GM19452 (cell line): ENCODE measurements at regions not wholly inside any gene's neighbourhood (a gene's known extent, or its start where the extent isn't known, plus 50 kb on each side); places are given as distances from the start of the nearest gene placed in this dataset.
"Not testable (repeated sequence)": the region's sequence is repeated elsewhere in the genome, so short reads cannot be mapped to it uniquely, and the experiment has no call there.

Experiments used
- ATAC-seq: cut with Tn5 transposase; IDR thresholded peaks from one replicate; pipeline ENCODE4 v1.9.1; 2021; ENCODE audit not compliant: unreplicated experiment

DNA sequence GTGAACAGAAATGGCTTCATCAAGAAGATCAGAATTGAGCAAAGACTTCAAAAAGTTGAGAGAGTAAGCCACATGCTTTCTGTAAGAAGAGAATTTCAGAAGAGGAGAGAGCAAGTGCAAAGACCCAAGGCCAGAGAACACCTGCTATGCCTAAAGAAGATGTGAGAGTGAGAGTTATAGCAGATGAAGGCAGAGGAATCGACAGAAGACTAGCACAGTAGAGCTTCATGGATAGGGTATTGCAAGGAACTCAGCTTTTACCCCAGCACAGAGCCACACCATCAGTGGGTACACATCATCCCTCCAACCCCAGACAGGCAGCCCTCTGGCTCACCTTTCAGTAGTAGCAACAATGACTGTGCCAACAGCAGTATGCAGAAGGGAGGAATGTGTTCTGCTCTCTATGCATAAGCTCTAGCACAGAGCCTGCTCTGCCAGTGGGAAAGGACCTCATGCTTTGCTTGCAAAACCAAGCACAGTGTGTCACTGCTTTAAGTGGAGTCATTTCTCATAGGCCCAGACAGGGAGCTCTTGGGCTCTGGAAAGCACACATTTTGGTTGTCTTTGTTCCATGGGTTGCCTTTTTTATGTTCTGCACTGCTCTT is 318.6 kb downstream of the NAF1 start:
- ATAC-seq: no peak

DNA sequence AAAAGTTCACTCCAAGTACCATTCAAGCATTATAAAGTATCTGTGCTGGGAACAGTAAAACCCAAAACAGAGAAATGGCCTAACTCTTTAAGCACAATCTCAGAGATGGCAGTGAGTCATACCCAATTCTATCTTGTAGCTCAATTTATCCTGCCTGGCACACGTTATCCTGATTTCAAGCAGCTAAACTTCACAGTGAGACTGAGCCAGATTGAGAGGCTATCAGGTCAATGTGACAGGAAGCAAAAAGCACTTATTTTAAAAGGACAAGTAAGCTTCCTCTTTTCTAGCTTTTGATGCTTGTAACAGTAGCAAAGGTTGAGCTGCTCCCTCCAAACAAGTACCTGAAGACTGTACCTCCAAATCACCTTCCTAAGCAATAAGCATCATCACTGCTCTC is 324.9 kb downstream of the NAF1 start:
- no peak for ATAC-seq

DNA sequence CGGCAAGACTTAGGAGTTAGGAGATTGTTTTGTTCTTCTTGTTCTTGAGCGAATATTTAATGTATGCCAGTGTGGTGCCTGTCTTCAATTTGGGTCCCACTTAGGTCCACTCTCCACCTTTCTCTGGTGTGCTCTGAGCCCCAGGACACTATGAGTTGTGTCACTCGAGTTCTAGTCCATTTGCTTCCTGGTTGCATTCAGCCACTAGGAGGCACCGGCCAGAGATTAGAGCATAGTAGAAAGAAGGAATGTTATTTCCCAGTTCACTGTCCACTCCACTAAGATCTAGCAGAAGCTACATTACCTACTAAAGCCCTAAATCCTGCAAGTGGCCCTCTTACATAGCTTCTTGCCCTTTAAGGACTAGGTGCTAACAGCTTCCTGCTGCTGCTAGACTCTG is 326.9 kb downstream of the NAF1 start:
- no peak for ATAC-seq

DNA sequence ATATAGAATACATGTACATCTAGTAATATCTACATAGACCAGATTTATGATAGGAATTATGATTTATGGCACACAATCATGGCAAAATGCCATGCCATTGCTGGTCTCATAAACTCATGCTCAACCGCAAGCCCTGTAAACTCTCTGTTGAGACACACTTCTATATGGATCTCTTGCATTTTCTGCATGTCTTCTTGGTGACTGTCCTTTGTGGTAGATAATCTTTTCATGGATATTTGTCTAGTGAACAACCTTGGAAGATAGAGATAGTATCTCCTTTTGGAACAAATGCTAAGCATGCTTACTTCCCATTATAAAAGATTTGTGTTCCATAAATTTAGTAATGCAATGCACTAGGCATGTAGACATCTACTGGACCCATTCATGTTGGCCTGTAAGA is 328.0 kb downstream of the NAF1 start:
- ATAC-seq: no peak

DNA sequence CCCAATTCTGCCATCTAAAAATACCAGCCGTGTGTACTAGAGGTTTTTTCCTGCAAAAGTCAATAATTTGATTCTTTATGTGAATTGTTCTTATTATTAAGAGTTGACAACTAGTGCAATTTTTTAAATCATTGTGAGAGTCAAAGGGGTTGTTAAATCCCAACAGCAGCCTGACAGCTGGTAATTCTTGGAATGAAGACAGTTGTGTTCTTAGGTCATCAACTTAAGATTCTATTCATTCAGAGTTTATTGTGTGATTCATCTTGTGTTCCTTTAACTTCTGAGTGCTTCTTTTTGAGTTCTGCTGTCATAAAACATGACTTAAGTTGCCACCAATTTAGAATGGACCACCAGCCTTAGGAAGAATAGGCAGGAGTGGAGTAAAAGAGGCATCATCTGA is 329.0 kb downstream of the NAF1 start:
- no peak for ATAC-seq

DNA sequence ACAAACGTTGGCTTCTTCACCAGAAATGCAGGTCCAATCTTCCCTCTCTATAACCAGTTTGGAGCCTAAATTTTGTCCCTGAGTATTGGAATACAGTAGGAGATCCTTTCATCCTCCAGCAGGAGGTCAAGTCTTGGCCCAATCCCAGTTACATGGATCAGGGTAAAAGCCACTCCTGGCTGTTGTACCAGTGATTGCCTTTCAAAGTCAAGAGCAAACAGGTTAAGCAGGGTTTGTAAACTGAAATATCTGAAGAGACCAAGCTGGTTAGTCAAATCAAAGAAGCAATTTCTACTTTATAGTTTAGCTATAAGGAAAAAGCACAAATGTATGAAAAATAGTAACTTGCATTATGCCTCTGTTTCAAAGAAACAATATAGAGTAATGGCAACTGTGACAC is 329.4 kb downstream of the NAF1 start:
- no peak for ATAC-seq

DNA sequence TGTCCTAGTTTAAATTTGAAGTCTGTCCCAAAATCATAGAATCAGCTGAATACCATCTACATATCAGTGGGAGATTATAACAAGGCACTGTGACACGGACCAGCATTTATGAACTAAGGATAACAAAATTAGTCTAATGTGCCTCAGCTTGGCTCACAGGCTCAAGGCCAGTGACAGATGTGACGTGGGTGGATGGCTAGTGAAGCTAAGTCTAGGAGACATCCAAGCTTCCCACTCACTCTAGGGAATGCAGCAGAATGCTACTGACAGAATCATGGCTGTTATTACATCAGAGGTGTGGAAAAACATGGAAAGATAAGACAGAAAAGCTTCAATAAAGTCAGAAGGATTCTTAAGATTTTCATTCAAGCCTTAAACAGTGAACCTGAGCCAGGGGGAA is 329.9 kb downstream of the NAF1 start:
- ATAC-seq: no peak

DNA sequence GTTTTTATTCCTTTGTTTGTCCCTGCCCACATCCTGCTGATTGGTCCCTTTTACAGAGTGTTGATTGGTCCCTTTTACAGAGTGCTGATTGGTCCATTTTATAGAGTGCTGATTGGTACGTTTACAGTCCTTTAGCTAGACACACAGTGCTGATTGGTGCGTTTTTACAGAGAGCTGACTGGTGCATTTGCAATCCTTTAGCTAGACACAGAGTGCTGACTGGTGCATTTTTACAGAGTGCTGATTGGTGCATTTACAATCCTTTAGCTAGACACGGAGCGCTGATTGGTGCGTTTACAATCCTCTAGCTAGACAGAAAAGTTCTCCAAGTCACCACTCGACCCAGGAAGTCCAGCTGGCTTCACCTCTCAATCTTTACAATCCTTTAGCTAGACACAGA is 330.4 kb downstream of the NAF1 start:
- ATAC-seq: not testable (repeated sequence)

DNA sequence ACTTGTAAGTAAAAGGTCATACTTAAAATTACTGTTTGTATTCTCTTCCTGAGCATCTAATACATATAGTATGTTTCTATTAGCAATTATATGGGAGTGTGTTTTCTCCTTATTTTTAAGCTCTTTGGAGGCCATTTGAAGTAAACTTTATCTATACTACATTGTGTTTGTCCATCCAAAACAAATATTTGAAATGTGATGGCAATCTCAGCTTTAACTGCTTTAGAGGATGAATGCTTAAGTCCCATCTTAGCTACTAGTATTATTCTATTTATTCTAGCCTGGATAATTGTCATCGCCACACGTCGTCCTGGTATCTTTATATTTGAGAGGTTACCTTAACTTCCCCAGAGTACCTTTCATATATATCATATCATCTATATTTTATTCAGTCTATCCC is 335.8 kb downstream of the NAF1 start:
- no peak for ATAC-seq

DNA sequence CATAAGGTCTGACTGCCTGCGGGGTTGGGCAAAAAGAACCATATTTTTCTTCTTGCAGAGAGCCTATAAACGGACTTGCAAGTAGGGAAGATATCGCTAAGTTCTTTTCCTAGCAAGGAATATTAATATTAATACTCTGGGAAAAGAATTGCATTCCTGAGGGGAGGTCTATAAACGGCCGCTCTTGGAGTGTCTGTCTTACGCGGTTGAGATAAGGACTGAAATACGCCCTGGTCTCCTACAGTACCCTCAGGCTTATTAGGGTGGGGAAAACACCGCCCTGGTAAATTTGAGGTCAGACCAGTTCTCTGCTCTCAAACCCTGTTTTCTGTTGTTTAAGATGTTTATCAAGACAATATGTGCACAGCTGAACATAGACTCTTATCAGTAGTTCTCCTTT is 349.3 kb downstream of the NAF1 start:
- not testable (repeated sequence) for ATAC-seq

DNA sequence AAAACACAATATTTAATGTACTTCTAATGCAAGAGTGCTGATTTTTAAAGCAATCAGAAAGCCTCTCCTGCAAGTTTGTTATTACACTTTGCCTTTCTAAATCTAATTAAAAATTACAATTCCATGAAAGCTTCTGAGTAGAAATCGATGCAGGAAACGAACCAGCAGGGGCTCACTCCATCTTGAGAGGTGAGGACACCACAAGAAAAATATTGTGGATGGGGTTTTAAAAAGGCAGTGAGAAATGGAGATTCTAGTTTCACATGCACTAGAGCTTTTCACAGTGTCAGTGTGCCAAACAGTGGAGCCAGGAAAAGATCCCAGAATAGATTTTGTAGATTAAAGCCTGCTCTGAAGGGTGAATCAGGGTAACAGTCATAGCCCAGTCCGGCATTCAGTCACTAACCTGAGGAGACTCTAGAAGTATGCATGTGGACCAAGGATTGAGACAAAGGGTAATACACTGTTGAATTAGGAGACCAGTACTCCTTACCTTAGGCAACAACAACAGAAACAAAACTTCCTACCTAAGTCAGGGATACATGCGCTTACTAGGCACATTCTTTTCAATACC is 362.3 kb downstream of the NAF1 start:
- no peak for ATAC-seq

DNA sequence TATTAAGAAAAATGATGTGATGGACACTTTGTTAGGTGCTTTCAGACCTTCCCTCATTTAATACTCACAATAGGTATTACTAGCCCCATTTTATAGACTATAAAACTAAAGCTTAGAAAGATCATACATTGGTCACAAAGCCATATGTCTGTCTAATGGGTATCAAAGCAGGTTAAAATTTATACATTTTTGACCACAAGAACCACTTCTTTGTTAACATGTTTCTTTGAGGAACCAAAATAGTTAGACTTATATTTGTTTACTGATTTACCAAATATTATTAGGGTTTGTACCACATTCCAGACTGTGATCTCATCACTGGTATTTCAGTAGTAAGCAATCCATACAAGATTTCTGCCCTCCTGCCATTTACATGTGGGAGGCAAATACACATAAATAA is 363.3 kb downstream of the NAF1 start:
- ATAC-seq: peak; percentile 74

DNA sequence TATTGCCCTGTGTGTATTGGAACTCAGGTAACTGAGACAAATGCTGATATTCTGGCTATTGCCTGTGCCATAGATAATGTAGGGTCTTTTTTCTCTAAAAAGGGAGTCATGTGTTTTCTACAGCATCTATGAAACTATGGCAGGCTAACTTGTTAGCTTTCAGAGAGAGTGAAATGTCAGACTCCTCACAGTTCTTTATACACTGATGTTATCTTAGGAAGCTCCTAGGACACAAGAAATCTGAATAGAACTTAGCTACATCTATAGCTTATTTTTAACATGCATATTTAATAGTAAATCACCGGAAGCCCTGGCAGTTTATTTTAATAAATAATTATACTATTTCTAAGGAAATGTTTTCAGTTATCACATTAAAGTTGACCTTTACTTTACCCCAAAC is 369.6 kb downstream of the NAF1 start:
- ATAC-seq: no peak

DNA sequence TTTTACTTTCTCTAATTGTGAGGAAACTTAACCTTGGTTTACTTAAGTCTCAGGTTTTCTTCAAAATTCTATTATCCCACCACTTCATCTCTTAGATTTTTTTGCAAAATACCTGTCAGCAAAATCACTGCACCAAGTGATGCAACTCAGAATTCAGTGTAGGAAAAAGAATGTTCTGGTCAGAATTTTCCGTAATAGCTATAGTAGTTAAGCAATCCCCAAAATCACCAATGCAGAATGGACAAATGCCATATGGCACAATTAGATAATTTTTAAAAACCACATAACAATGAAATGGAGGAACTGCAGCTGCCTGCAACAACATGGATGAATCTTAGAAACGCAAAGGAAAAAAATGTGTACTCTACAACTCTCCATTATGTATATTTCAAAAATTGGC is 373.1 kb downstream of the NAF1 start:
- ATAC-seq: no peak

DNA sequence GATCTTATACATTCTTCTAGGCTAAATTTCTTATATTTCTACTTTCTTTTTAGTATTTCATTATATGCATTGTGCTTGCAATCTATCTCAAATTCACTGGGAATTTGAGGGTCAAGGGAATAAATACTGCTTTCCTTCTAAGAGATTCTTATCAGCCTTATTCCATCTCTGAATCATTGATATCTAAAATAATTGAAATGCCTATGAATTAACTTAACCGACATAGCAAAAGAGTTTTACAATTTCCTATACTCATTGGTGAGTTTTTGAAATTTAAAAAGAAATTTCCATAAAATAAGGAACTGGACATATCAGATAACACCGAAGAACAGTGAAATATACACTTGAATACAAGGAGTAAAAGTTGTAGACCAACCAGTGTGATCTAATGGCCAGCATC is 373.7 kb downstream of the NAF1 start:
- no peak for ATAC-seq

DNA sequence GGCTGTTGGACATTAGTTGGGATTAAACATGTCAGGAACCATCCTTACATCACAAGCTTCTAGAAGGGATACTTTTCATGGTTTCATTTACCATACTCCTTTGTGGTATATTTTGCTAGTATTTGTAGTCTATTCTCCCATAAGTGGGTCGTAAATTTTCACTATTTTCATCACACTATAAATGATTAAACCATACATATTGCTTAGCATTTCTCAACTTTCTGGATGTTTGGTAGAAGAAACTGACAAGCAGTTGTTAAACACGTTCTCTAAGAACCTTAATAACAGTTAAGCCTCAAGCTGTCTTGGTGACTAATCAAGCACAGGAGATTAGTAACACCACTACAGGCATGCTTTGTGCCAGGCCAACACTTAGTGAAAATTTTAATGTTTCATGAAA is 375.5 kb downstream of the NAF1 start:
- ATAC-seq: no peak

DNA sequence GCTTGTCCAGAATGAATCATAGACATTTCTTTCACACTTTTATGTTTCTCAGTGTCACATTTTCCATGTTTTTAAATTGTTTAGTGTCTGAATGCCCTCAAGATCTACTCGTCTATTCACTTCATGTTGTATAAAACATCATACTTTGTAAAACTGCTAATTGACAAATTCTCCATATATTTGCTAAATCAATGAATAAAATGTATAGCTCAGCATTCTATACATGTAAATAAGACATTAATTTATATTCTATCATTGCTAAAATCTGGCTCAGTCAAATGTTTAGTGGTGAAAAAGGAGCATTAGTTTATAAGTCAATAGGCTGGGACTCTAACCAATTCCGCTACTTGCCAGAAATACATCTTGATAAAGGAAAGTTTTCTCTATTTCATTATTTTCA is 379.6 kb downstream of the NAF1 start:
- ATAC-seq: no peak

DNA sequence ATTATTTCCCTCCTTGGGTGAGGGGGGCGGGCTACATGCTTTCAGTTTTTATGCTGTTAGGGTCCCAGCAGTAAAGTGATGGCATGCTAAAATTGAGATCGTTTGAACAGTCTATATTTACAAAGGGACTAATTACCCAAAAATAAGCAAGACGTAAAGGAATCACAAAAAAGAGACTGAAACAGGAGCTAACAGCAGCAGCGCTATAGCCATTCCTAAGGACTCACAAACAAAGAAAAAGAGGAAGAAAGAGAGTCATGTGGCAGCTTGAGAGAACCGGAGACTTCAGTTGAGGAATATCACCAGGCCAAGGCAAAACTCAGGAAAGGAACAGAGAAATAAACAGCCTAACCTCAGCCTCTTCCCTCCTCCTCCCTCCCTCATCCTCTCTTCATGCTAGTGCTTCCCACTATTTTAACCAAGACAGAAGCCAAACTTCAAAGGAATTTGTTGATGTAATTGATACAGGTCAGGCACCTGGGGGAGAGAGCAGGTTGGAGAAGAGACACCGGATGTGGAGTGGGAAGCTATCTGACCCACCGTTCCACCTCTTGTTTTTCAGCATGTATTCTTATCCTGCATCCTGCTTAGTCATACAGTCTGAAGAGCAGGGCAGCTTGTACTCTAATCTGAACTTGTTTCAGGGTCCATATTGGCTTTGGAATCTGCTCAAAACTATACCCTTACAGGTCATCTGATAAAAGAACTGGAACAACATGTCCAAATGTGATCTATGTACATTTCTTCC is 383.7 kb downstream of the NAF1 start:
- no peak for ATAC-seq

DNA sequence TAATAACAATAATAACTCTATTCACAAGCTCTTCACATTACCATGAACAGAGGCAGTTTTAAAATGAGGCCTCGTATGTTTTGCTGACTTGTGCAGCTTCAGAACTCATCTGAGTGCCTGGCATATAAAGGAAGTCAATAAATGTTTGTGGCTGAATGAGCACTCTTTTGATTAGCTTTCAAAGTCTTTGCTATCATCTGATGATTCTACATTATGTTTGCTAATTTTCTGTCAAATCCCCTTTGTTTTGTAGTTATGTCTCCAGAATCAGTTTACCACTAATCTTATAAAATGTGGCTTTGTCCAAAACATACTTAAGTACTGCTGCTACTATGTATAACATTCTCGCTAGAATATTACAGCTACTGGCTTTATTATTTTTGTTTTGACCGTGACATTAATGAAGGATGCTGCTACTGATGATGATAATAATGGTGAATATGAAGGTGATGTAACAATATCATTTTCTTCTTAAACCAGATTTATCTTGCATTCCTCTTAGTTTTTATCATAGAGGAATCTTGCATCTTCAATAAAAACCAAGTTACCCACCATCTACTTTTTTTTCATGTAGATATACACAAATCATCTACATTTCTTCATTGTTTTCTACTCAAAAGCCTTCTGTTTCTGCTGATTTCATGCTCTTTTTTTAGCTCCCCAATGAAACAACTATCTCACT is 384.5 kb downstream of the NAF1 start:
- no peak for ATAC-seq

DNA sequence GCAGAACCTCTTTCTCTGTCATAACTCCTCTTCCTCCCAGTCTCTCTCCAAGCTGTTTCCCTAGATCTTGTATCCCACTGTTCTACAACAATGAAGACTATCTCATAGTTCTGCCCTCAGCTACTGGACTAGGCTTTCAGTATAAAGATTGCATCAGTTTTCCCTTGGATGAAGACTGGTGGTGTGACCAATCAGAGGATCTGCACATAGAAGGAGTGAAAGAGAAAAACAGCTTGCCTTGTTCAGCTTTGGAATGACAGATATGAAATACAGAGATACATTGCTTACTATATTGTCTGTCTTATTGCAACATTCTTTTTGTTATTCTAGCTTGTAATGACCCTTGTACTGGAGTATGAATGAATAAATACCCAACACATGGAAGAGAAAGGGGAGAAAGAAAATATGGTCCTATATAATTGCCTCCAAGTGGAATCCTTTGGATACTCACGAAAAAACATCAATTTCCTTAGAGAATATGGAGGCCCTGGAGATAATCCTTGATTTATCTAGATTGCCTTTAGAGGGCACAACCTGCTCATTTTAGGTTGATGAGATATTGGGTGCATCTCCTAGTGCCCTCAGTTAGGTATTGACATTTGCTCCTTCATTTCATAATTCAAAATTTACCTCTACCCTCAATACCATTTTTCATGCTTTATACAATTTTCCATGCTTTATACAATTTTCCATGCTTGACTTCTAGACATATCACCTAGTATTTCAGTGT is 395.8 kb downstream of the NAF1 start:
- no peak for ATAC-seq

DNA sequence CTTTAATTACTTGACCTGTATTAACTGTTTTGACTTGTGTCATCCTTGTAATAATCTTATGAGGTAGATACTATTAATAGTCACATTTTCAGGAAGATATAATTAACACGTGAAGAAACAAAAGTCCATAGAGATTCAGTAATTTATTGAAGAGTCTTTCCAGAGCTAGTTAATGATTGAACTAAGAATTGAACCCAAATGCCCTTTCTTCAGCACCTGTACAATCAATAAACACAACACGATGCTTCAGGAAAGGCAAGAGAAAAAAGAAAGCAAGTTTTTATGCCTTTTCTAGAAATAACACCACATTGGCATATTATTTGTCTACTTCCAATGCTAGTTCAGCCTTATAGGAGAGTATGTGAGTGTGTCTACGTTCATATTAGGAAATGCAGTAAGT is 399.6 kb downstream of the NAF1 start:
- ATAC-seq: no peak
